ENCODE measurements at regions not wholly inside any gene's neighbourhood (a gene's known extent, or its start where the extent isn't known, plus 50 kb on each side); places are given as distances from the start of the nearest gene placed in this dataset.

- TF ChIP-seq SMC3 (IDR thresholded peaks at IDR 0.05; ENCODE audit: borderline replicate concordance, low read length), result peak; percentile 43; the same call in 1 of the 2 replicates
- no peak for TF ChIP-seq ZNF687 (IDR thresholded peaks at IDR 0.05)
- TF ChIP-seq POLR2AphosphoS5 (IDR thresholded peaks at IDR 0.05; ENCODE audit: low read length), result no peak
- no peak for TF ChIP-seq HDAC2 (IDR thresholded peaks at IDR 0.05)
- no peak for TF ChIP-seq ZBTB4 (CRISPR knock-in tag; IDR thresholded peaks at IDR 0.05)
- TF ChIP-seq BCL11A (IDR thresholded peaks at IDR 0.05; ENCODE audit: low read depth, low read length), result no peak
- TF ChIP-seq CTCF (IDR thresholded peaks at IDR 0.05 in 2 of 3, conservative IDR thresholded peaks at IDR 0.05 in 1 of 3; ENCODE audit: control insufficient read depth in 2 of 3, extremely low read depth in 1 of 3, insufficient read depth in 1 of 3, low read depth in 3 of 3, low read length in 3 of 3), result peak; percentile 38 to 46 (median 41); a peak in 5 of 6 replicates
- no peak for TF ChIP-seq CHD4 (IDR thresholded peaks at IDR 0.05)
These were observed 130.7 kb upstream of the GPRIN3 start for GRCh38 chr4:89438102-89438831.
